Panc1 (cell line): ENCODE measurements at regions not wholly inside any gene's neighbourhood (a gene's known extent, or its start where the extent isn't known, plus 50 kb on each side); places are given as distances from the start of the nearest gene placed in this dataset.

Experiments
- CTCF ChIP-seq: fragments of 450-650 bp; IDR thresholded peaks from 2 replicates; pipeline ENCODE4 v1.5.1; 2017; ENCODE audit warnings: mild to moderate bottlenecking
- POLR2AphosphoS5 ChIP-seq: IDR thresholded peaks from 2 replicates; pipeline ENCODE4 v1.6.1; 2012; ENCODE audit warnings: mild to moderate bottlenecking, low read depth, low read length, moderate library complexity
- REST ChIP-seq, 2 experiments: IDR thresholded peaks; 2 replicates each; pipeline ENCODE4 v1.6.1; 2011 to 2012; ENCODE audit warnings: low read depth in 2 of 2, control low read depth in 1 of 2, low read length in 1 of 2, mild to moderate bottlenecking in 1 of 2, moderate library complexity in 1 of 2; ENCODE audit not compliant: insufficient read depth in 1 of 2
- SIN3A ChIP-seq: IDR thresholded peaks from 2 replicates; pipeline ENCODE4 v1.6.1; 2012; ENCODE audit warnings: low read depth, mild to moderate bottlenecking, low read length, moderate library complexity, borderline replicate concordance; ENCODE audit not compliant: insufficient read depth
- TCF7L2 ChIP-seq: IDR thresholded peaks from 2 replicates; pipeline ENCODE4 v1.6.1; 2011; ENCODE audit warnings: mild to moderate bottlenecking, low read depth, low read length, inconsistent platforms

GRCh38 chr3:127136024-127136600 lies 56.8 kb upstream of the PRR23E start:
- TF ChIP-seq CTCF (no peak), SIN3A (no peak), POLR2AphosphoS5 (no peak), TCF7L2 (no peak), REST (IDR thresholded peaks at IDR 0.05; ENCODE audit: insufficient read depth in 1 of 2, low read depth in 2 of 2, low read length in 1 of 2) (no peak)
